ENCODE measurements at regions not wholly inside any gene's neighbourhood (a gene's known extent, or its start where the extent isn't known, plus 50 kb on each side); places are given as distances from the start of the nearest gene placed in this dataset.

DNA sequence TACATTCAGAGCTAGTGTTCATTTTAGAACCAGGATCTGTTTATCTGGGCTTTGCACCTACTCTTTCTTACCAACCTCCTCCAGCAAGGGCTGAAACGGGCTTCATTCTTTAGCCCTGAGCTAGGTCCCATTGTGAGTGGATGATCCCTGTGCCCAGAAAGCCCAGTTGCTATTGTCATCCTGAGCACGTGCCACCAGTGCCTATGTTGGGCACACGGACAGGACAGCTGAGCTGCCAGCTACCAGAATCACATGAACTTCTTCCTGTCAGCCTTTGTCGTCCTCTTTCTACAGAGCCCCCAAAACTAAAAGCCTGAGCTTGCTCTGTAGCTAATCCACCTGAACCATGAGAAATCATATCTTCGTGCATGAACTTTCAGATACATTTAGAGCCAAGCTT is 74.4 kb upstream of the NTM start:
- Histone ChIP-seq H3K79me2 (ENCODE audit: control insufficient read depth, insufficient read depth, low read length) (no peaks in the 10 kb centered on the region), H3K4me1 (ENCODE audit: control insufficient read depth, extremely low read depth, insufficient read depth, low read length) (no peaks in the 10 kb centered on the region), H3K27me3 (ENCODE audit: control insufficient read depth, insufficient read depth, low read length) (peaks cover 4% of the 10 kb centered on the region), H2AFZ (ENCODE audit: low read length) (no peak overlapping the region), H3K36me3 (ENCODE audit: control insufficient read depth, insufficient read depth, low read length) (no peaks in the 10 kb centered on the region), H3K27ac (ENCODE audit: insufficient read depth, low read length) (no peak overlapping the region), H3K4me2 (ENCODE audit: extremely low read depth, insufficient read depth, low read length) (no peak overlapping the region), H3K9ac (ENCODE audit: insufficient read depth, low read length) (no peak overlapping the region), H3K9me3 (ENCODE audit: control insufficient read depth, insufficient read depth, low read depth, low read length) (no peaks in the 10 kb centered on the region), H3K4me3 (replicated peaks in 1 of 4; ENCODE audit: control extremely low read depth in 1 of 4, insufficient read depth in 1 of 4, low read depth in 3 of 4, low read length in 4 of 4) (no peak overlapping the region), H4K20me1 (ENCODE audit: control insufficient read depth, extremely low read depth, insufficient read depth, low read length) (no peaks in the 10 kb centered on the region)
- no peak for DNase-seq (ENCODE audit: low read depth in 2 of 2)
- no peak for TF ChIP-seq EZH2 (IDR thresholded peaks at IDR 0.05; ENCODE audit: low read length, missing control alignments)
- TF ChIP-seq, protein P1, sequence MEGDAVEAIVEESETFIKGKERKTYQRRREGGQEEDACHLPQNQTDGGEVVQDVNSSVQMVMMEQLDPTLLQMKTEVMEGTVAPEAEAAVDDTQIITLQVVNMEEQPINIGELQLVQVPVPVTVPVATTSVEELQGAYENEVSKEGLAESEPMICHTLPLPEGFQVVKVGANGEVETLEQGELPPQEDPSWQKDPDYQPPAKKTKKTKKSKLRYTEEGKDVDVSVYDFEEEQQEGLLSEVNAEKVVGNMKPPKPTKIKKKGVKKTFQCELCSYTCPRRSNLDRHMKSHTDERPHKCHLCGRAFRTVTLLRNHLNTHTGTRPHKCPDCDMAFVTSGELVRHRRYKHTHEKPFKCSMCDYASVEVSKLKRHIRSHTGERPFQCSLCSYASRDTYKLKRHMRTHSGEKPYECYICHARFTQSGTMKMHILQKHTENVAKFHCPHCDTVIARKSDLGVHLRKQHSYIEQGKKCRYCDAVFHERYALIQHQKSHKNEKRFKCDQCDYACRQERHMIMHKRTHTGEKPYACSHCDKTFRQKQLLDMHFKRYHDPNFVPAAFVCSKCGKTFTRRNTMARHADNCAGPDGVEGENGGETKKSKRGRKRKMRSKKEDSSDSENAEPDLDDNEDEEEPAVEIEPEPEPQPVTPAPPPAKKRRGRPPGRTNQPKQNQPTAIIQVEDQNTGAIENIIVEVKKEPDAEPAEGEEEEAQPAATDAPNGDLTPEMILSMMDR (conservative IDR thresholded peaks at IDR 0.05 in 1 of 2, IDR thresholded peaks at IDR 0.05 in 1 of 2; ENCODE audit: low read depth in 1 of 2, low read length in 2 of 2): no peak

DNA sequence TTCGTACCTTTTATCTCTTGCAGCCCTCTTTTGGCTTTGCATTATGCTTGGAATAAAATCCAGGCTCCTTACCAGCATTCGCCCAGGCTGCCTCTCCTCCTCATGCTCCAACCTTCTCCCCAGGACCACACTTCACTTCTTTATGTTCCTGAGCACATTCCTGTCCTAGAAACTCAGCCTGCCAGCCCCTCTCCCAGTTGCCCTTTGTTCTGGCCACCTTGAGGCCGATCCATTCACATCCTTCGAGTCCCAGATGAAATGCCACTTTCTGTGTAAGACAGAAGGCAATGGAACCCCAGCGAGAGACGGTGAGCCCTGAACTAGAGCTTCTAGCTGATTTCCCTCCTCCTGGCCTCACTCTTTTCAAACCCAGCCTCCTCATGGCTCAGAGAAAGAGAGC is 73.0 kb upstream of the NTM start:
- H3K4me1 ChIP-seq (ENCODE audit: control insufficient read depth, extremely low read depth, insufficient read depth, low read length): no peaks in the 10 kb centered on the region
- H2AFZ ChIP-seq (ENCODE audit: low read length): no peak overlapping the region
- TF ChIP-seq, protein P1 (conservative IDR thresholded peaks at IDR 0.05 in 1 of 2, IDR thresholded peaks at IDR 0.05 in 1 of 2; ENCODE audit: low read depth in 1 of 2, low read length in 2 of 2): no peak
- TF ChIP-seq EZH2 (IDR thresholded peaks at IDR 0.05; ENCODE audit: low read length, missing control alignments): no peak
- no peak overlapping the region for H3K27ac ChIP-seq (ENCODE audit: insufficient read depth, low read length)
- no peak overlapping the region for H3K4me3 ChIP-seq (replicated peaks in 1 of 4; ENCODE audit: control extremely low read depth in 1 of 4, insufficient read depth in 1 of 4, low read depth in 3 of 4, low read length in 4 of 4)
- no peak overlapping the region for H3K9ac ChIP-seq (ENCODE audit: insufficient read depth, low read length)
- H3K27me3 ChIP-seq (ENCODE audit: control insufficient read depth, insufficient read depth, low read length): peaks cover 4% of the 10 kb centered on the region
- no peaks in the 10 kb centered on the region for H4K20me1 ChIP-seq (ENCODE audit: control insufficient read depth, extremely low read depth, insufficient read depth, low read length)
- DNase-seq (ENCODE audit: low read depth in 2 of 2): no peak
- no peak overlapping the region for H3K4me2 ChIP-seq (ENCODE audit: extremely low read depth, insufficient read depth, low read length)
- no peaks in the 10 kb centered on the region for H3K79me2 ChIP-seq (ENCODE audit: control insufficient read depth, insufficient read depth, low read length)
- no peaks in the 10 kb centered on the region for H3K9me3 ChIP-seq (ENCODE audit: control insufficient read depth, insufficient read depth, low read depth, low read length)
- no peaks in the 10 kb centered on the region for H3K36me3 ChIP-seq (ENCODE audit: control insufficient read depth, insufficient read depth, low read length)

DNA sequence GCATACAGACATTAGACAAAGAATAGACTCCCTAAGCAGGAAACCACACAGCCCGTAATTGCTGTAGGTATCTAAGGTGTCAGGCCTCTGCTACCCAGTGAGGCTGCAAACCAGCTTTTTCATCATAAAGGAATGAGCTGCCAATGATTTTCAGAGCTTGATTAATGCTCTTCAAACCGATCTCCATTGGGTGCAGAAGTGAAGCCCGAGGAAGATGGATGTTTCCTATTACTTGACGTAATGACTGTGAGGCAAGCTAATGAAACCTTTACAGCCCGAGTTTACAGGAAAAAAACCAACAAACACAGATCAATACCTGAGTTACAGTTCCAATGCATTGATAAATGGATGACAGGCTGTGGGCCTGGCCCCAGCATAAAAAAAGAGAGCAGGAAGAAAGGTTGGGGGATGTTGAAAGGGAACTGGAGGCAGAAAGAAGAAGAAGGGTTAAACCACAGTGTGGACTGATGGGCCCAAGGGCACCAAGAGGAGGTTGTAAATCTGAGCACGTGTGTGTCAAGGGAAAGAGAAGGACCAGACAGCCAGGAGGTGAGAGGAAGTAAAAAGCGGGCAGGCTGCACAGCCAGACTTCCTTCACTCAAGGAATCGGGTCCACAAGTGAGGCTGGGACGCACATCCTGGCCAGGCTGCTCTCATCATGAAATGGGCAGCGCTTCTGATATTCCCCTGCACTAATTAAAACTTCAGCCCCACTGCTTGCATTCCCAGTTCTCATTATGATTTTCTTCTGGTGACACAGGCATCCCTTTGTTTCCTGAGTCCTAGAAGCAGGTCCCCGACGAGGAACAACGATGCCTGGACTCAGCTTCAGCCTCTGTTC is 70.6 kb upstream of the NTM start:
- no peaks in the 10 kb centered on the region for H3K36me3 ChIP-seq (ENCODE audit: control insufficient read depth, insufficient read depth, low read length)
- no peak for DNase-seq (ENCODE audit: low read depth in 2 of 2)
- no peak overlapping the region for H3K9ac ChIP-seq (ENCODE audit: insufficient read depth, low read length)
- H3K27me3 ChIP-seq (ENCODE audit: control insufficient read depth, insufficient read depth, low read length): peaks cover 4% of the 10 kb centered on the region
- no peak overlapping the region for H3K4me3 ChIP-seq (replicated peaks in 1 of 4; ENCODE audit: control extremely low read depth in 1 of 4, insufficient read depth in 1 of 4, low read depth in 3 of 4, low read length in 4 of 4)
- no peaks in the 10 kb centered on the region for H3K9me3 ChIP-seq (ENCODE audit: control insufficient read depth, insufficient read depth, low read depth, low read length)
- no peaks in the 10 kb centered on the region for H3K4me1 ChIP-seq (ENCODE audit: control insufficient read depth, extremely low read depth, insufficient read depth, low read length)
- H3K79me2 ChIP-seq (ENCODE audit: control insufficient read depth, insufficient read depth, low read length): no peaks in the 10 kb centered on the region
- no peak overlapping the region for H2AFZ ChIP-seq (ENCODE audit: low read length)
- TF ChIP-seq, protein P1 (conservative IDR thresholded peaks at IDR 0.05 in 1 of 2, IDR thresholded peaks at IDR 0.05 in 1 of 2; ENCODE audit: low read depth in 1 of 2, low read length in 2 of 2): no peak
- no peak for TF ChIP-seq EZH2 (IDR thresholded peaks at IDR 0.05; ENCODE audit: low read length, missing control alignments)
- no peaks in the 10 kb centered on the region for H4K20me1 ChIP-seq (ENCODE audit: control insufficient read depth, extremely low read depth, insufficient read depth, low read length)
- H3K27ac ChIP-seq (ENCODE audit: insufficient read depth, low read length): no peak overlapping the region
- no peak overlapping the region for H3K4me2 ChIP-seq (ENCODE audit: extremely low read depth, insufficient read depth, low read length)
